Right renal pelvis (tissue), 4 donors: ENCODE measurements at regions not wholly inside any gene's neighbourhood (a gene's known extent, or its start where the extent isn't known, plus 50 kb on each side); places are given as distances from the start of the nearest gene placed in this dataset.
A peak's percentile ranks its signal among the peaks of the same experiment; 100 is the strongest.

Experiments
- DNase-seq, 4 donors: peaks; one replicate each; pipeline ENCODE4 v3.0.0-alpha.2; 2013; ENCODE audit warnings: low read depth in 4 of 4, low spot score in 3 of 4, missing footprints in 1 of 4

- no peak for DNase-seq
Measured at GRCh38 chr7:85475071-85475470, 288.2 kb upstream of the SEMA3D start.

DNA sequence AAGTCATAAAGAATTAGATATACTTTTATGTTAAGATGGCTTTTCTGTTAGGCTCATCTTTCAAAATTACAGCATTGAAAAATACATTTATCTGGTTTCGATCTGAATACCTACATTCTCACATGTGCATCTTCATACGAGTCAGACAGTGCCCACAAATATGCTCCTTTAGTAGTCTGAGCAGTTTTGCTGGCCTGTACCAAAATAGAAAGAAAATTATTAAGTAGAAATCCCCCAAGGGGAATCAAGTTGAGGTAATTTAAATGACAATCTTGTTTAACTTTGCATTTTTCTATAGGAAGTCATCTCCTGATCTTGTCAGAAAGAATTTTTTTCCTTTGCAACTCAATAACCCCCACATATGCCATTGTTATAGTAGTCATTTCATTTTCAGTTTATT lies 287.4 kb upstream of the SEMA3D start:
- no peak for DNase-seq

GRCh38 chr7:85471740-85472139 lies 284.9 kb upstream of the SEMA3D start:
- no peak for DNase-seq

GRCh38 chr7:85471307-85471706 lies 284.5 kb upstream of the SEMA3D start:
- no peak for DNase-seq

DNA sequence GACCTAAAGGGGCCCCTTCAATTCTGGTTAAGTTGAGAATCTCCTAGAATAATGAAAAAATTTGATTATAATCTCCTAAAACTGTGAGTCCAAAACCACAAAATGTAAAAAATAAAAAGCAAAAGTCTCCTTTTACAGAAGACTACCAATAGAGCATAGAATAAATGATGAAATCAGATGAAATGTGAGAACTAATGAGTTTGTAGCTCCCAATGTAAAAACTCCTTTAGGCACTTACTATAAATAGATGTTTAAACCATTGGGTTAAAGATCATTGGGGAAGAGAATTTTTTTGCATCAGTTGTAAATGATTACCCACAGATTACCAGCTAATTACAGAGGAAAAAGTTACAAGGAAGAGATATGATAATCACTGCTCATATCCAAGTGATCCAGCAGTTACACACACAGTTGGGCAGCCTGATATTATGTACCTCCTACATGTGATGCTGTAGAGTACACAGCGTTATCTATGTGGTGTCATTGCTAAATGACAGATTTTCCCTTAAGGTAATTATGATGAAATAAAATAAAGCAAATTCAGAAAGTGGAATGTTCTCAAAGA lies 282.7 kb upstream of the SEMA3D start:
- DNase-seq: no peak

GRCh38 chr7:85464042-85464651 lies 277.3 kb upstream of the SEMA3D start:
- DNase-seq: no peak

GRCh38 chr7:85462671-85463070 lies 275.8 kb upstream of the SEMA3D start:
- no peak for DNase-seq

DNA sequence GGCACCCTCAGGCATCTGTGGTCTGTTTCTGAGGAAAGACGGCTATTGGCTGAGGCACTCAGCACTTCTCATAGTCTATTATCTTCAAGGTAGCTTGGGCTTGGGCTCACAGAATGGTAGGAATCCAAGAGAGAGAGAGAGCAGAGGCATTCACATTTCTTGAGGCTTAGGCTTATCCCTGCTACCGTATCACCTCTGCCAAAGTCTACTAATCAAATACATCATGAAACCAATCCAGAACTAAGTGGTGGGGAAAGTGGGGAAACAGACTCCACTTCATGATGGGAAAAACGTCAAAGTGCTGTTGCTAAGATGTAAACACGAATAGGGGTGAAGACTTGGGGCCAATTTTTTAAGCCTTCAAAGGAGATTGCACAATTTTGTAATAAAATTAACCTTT lies 271.1 kb upstream of the SEMA3D start:
- no peak for DNase-seq

DNA sequence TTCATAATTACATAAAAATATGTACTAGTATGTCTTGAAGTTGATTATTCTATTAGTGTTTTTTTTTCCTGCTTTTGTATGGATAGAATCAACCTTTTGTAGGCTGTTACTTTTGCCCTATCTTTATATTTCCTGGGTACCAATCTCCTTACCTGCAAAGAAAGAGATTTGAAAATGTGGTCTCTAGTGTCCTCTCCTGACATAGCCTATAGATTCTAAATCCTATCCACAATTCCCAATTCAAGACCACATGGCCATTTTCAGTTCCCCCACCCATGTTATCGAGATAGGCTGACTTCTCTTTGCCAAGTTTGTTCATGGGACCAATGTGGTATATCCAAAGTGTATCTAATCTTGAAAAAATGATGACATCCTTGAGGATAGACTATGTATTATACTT lies 269.4 kb upstream of the SEMA3D start:
- no peak for DNase-seq

DNA sequence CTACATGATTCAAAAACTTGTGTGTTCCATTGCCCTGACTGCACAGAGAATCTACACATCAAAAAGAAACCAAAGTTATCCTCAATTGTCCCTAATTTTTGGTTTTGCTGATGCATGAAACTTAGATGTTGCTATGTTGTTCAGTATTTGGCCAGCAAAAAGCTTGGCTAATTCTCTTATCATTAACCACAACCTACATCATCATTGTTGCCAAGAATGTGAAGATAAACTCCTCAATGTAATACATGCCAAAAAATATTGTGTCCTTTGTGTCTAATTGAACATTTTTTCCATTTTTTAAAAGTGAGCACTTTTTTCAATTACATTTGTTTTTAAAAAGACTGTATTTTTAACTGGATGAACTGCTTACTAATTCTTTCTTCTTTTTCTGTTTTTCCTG lies 268.0 kb upstream of the SEMA3D start:
- DNase-seq: no peak

DNA sequence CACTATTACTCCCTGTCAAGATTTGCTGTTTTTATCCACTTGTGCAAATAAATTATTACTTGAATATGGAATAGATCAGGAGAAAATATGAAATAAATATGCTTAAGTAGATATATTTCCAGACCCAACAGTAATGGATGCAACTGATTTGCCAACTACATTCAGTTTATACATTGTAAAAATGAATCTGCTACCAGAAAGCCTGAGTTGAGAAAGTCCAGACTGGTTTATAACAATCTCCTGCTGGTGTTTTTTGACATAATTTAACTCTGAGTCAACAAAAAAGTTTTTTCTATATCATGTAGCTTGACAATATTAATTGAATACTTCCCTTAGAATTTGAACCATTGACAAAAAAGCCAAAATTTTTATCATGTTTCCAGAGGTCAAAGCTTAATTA lies 265.8 kb upstream of the SEMA3D start:
- peak in 1 of 4 donors; percentile 23 for DNase-seq

GRCh38 chr7:85449478-85449877 lies 262.6 kb upstream of the SEMA3D start:
- DNase-seq: no peak

DNA sequence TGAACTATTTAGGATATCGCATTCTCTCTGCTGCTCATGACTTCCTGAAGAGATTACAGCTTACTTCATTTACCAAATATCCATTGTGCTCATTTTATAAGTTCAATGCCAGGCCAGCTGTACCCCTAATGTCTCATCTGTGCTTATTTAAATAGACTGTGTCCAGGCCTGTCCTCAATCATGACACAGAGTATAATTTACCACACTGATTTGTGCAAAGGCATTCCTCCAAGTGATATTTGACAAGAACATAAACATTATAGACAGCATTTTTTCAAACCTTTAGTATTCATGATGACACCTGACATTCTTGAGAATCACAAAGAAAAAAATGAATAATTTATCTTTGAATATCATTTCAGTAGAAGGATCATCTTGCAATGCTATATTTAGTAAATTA lies 260.1 kb upstream of the SEMA3D start:
- DNase-seq: no peak

DNA sequence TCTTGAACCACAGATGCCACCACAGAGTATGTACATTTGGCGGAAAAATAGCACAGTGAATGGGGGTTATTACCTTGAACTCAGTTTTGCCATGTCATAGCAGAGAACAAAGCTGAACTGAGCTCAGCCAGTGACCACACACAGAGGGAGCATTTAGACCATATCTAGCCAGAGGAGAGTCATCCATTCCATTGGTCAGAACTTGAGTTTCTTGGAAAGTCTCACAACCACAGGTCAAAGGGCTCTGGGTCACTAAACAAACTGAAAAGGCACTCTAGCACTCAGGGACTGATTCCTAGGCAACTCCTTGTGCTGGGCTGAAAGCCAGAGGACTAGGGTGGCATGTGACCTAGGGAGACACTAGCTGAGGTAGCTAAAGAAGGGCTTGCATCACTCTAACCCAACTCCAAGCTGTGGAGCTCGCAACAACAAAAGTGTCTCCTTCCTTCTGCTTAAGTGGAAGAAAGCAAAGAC lies 239.7 kb upstream of the SEMA3D start:
- no peak for DNase-seq

GRCh38 chr7:85424298-85424697 lies 237.4 kb upstream of the SEMA3D start:
- no peak for DNase-seq

DNA sequence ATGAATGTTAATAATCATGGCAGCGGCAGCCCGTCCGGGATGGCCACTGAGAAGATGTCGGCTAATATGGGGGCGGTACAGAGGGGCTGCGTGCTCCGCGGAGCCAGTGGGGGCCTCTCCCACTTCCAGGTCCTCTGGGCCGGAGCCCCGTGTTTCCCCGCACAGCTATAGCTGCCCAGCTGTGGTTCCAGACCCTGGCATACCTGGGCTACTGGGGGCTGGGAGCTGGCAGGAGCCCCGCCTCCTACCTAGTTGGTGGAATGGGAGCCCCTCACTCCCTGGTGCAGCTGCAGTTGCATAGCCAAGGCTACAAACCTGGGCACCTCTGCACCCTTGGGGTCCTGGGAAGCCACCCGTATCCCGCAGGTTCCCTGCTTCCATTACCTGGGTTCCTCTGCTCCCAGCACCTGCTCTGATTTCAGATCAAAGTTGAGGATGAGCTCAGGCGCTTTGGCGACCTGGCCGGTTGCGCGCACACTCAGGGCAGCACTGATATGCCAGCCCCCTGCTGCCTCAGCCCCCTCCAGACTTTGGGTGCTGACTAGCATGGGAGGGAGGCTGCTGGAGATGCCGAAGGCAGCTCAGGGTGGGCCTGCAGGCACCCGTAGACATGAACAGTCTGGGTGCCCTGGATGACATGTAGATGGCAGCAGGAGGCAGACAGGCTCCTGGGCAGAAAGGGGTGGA lies 236.5 kb upstream of the SEMA3D start:
- DNase-seq: no peak

DNA sequence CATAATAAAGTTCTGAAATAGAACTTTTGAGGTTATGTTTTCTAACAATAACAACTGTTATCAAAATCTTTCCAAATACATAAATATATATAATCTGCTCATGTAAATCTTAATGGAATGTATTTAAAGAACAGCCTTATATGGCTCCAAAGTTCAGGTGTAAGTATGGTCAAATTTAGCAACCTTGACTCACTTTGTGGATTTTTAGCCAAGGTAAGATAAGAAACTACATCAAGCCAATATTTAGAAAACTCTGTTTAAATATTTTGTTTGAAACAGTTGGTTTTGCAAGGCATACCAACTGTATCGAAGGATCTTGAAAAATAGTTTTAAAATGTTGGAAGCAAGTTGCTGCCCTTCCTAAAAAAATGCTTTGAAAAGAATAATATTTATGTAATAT lies 228.9 kb upstream of the SEMA3D start:
- DNase-seq: no peak

DNA sequence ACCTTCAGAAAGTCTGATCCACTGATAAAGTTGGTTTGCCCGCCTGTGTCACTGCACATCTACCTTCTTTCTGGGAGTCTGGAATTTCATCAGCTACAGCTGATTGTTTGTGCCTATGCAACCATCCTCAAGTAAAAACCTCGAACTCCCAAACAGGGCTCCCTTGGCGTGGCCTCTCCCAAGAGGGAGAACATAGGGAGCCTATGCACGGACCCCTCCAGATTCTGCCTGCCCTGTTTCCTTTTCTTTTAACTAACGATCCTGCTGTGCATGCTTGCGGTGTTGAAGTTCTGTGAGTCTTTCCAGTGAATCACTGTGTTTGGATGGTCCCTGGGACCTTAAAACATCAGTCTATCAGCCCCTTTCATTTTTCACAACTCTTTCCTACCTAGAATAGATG lies 226.9 kb upstream of the SEMA3D start:
- DNase-seq: no peak

GRCh38 chr7:85412912-85413311 lies 226.1 kb upstream of the SEMA3D start:
- DNase-seq: no peak

DNA sequence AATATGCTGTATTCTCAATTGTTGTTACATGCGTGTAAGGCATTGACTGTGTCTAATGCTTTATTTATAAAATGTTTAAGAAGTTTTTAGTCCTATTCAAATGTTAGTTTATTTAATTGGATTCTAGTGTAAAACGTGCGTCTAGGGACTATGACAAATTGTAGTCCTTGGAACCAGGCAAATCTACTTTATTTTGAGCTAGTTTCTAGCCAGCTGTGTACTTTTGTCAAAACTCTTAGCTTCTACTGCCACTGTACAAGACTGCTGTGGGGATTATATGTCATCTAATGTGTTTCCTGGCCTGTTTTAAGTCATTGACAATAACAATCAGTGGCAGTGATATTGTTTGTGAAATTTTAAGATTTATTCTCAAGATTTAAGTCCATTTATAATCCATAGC lies 220.5 kb upstream of the SEMA3D start:
- no peak for DNase-seq

GRCh38 chr7:85405016-85405902 lies 218.4 kb upstream of the SEMA3D start:
- DNase-seq: no peak
